ENCODE measurements at regions not wholly inside any gene's neighbourhood (a gene's known extent, or its start where the extent isn't known, plus 50 kb on each side); places are given as distances from the start of the nearest gene placed in this dataset.

DNA sequence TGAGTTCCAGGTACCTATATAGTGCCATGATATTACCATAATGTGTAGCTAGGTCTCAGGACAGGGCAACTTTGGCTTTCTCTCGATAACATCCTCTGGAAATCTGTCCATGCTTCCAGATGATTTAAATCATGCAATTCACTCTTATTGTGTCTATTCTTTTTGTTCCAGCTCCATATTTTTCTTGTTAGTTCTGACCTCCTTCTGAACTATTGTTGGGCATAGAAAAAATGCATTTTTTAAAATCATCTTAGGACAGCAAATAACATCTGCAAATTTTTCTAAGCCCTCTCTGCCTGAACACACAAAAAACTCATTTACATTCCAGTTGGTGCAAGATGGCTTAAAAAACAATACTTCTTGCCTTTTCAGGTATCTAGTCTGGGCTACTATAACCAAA lies 1561.0 kb upstream of the MIR17HG start:
- 69 to 71% methylated on average over 1 of the region's 1 CpG for WGBS, 2 donors
- no peak overlapping the region for H3K27ac ChIP-seq
- TF ChIP-seq, protein P1, sequence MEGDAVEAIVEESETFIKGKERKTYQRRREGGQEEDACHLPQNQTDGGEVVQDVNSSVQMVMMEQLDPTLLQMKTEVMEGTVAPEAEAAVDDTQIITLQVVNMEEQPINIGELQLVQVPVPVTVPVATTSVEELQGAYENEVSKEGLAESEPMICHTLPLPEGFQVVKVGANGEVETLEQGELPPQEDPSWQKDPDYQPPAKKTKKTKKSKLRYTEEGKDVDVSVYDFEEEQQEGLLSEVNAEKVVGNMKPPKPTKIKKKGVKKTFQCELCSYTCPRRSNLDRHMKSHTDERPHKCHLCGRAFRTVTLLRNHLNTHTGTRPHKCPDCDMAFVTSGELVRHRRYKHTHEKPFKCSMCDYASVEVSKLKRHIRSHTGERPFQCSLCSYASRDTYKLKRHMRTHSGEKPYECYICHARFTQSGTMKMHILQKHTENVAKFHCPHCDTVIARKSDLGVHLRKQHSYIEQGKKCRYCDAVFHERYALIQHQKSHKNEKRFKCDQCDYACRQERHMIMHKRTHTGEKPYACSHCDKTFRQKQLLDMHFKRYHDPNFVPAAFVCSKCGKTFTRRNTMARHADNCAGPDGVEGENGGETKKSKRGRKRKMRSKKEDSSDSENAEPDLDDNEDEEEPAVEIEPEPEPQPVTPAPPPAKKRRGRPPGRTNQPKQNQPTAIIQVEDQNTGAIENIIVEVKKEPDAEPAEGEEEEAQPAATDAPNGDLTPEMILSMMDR (IDR thresholded peaks at IDR 0.05) = no peak
- no peak for DNase-seq
- H3K27me3 ChIP-seq = no peaks in the 10 kb centered on the region
- H3K4me3 ChIP-seq = no peak overlapping the region
- no peak for ATAC-seq
- H3K4me1 ChIP-seq = no peaks in the 10 kb centered on the region
- intact Hi-C loops (cut with DNase I) = no loop called here
- H3K9me3 ChIP-seq = no peaks in the 10 kb centered on the region
- H3K36me3 ChIP-seq = no peaks in the 10 kb centered on the region
- no peak for FAIRE-seq

DNA sequence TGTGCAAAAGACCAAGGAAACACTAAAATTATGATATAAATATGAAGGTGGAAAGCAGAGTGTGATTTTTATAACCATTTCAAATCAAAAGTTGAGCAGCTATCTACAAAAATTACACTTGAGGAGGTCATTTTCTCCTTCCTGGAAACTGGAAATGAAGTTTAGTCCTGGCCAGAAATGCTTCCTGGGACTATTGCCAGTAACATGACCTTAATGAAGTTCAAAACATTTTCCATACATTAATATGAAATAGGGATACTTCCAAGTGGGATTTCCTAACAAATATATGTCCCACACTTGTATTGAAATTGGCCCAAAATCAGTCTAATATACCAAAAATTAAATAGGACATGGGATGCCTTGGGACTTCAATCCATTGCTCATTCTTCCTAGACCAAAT lies 1556.8 kb upstream of the MIR17HG start:
- no peaks in the 10 kb centered on the region for H3K27me3 ChIP-seq
- intact Hi-C loops (cut with DNase I) = no loop called here
- TF ChIP-seq, protein P1 (IDR thresholded peaks at IDR 0.05) = no peak
- DNase-seq (no peak), ATAC-seq (no peak), FAIRE-seq (no peak)
- no peak overlapping the region for H3K27ac ChIP-seq
- no peak overlapping the region for H3K4me3 ChIP-seq
- H3K9me3 ChIP-seq = no peaks in the 10 kb centered on the region
- no peaks in the 10 kb centered on the region for H3K36me3 ChIP-seq
- H3K4me1 ChIP-seq = no peaks in the 10 kb centered on the region

DNA sequence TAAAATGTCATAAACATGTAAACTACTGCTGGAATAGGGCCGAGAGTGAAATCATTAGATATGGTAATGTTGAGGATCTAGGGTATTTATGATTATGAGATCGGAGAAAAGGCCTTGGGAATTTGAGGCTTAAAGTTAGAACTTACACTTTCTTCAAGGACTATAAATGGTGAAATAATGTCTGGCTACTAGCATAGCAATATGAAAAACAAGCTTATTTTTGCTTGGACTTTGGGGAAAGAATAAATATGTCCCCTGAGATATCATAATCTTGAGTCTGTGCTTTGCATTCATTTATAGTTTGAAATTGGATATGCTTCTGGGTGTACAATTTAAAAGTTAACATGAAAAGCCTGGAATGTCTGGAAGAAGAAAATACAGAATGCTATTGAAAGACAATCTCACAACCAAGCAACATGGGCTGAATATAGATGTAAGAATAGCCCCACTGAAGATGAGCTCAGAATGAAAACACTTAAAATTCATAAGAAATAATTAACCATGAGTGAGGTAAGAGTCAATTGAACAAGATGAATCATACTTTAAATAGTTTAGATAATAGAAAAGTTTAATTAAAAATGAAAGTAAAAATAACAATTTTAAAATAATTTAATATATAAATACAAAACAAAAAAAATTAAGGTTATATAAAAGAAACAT lies 1555.4 kb upstream of the MIR17HG start:
- DNase-seq (no peak), FAIRE-seq (peak; percentile 5), ATAC-seq (no peak)
- intact Hi-C loops (cut with DNase I) = no loop called here
- no peaks in the 10 kb centered on the region for H3K4me1 ChIP-seq
- H3K36me3 ChIP-seq = no peaks in the 10 kb centered on the region
- H3K27ac ChIP-seq = no peak overlapping the region
- 61 to 69% methylated on average over 2 of the region's 2 CpGs for WGBS, 2 donors
- TF ChIP-seq, protein P1 (IDR thresholded peaks at IDR 0.05) = no peak
- H3K27me3 ChIP-seq = no peaks in the 10 kb centered on the region
- H3K9me3 ChIP-seq = no peaks in the 10 kb centered on the region
- H3K4me3 ChIP-seq = no peak overlapping the region

DNA sequence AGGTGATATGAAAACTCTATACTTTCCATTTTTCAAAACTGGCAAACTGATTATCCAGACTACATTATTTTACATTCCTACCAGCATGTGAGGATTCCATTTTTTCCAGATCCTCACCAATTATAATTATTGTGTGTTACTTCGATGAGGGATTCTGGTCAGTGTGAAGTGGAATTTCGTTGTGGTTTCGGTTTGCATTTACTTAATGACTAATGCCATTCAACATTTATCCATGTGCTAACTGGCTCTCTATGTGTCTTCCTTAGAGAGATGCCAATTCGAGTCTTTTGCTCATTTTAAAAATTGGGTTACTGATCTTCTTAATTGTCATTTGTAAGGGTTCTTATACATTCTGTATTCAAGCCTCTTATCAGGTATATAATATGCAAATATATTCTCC lies 1551.3 kb upstream of the MIR17HG start:
- no peaks in the 10 kb centered on the region for H3K27me3 ChIP-seq
- no peak overlapping the region for H3K27ac ChIP-seq
- TF ChIP-seq, protein P1 (IDR thresholded peaks at IDR 0.05) = no peak
- FAIRE-seq (no peak), DNase-seq (no peak), ATAC-seq (no peak)
- H3K4me3 ChIP-seq = no peak overlapping the region
- no peaks in the 10 kb centered on the region for H3K9me3 ChIP-seq
- WGBS, 2 donors = 60 to 79% methylated on average over 4 of the region's 4 CpGs
- no peaks in the 10 kb centered on the region for H3K36me3 ChIP-seq
- intact Hi-C loops (cut with DNase I) = no loop called here
- no peaks in the 10 kb centered on the region for H3K4me1 ChIP-seq

DNA sequence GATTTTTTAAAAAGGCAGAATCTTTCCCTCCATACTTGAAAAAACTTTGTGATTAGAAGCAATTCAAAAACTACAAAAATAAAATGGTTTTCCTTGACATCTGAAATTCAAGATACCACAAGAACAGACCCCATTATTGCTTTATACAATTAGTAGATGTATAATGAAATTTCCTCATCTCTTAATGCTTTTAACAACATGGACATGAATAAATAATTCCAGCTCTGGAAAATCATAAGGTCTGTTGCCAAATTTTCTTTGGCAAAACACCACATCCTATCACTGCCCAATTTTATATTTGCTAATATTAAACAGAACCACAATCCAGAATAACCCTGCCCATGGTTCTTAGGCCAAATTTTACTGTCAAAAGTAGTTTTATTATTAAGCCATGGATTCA lies 1543.6 kb upstream of the MIR17HG start:
- FAIRE-seq = no peak
- H3K27me3 ChIP-seq = no peaks in the 10 kb centered on the region
- H3K36me3 ChIP-seq = no peaks in the 10 kb centered on the region
- no peaks in the 10 kb centered on the region for H3K9me3 ChIP-seq
- no peaks in the 10 kb centered on the region for H3K4me1 ChIP-seq
- H3K4me3 ChIP-seq = no peak overlapping the region
- intact Hi-C loops (cut with DNase I) = no loop called here
- DNase-seq = no peak
- no peak for ATAC-seq
- TF ChIP-seq, protein P1 (IDR thresholded peaks at IDR 0.05) = no peak
- H3K27ac ChIP-seq = no peak overlapping the region
